ENCODE measurements at regions not wholly inside any gene's neighbourhood (a gene's known extent, or its start where the extent isn't known, plus 50 kb on each side); places are given as distances from the start of the nearest gene placed in this dataset.

GRCh38 chr5:91670122-91670521 is 287.0 kb upstream of the ARRDC3 start:
- H3K9me3 ChIP-seq (replicated peaks; ENCODE audit: control insufficient read depth, insufficient read depth, low read length) = no peaks in the 10 kb centered on the region
- no peaks in the 10 kb centered on the region for H3K79me2 ChIP-seq (ENCODE audit: control insufficient read depth, insufficient read depth, low read length)
- POLR2A ChIA-PET = no interaction called here
- H3K9me1 ChIP-seq (replicated peaks; ENCODE audit: control insufficient read depth, extremely low read depth, insufficient read depth, low read length) = no peaks in the 10 kb centered on the region
- no peaks in the 10 kb centered on the region for H3K36me3 ChIP-seq (ENCODE audit: control insufficient read depth in 2 of 2, extremely low read depth in 1 of 2, insufficient read depth in 2 of 2, low read length in 2 of 2)
- no peak overlapping the region for H3K27ac ChIP-seq (ENCODE audit: insufficient read depth, low read depth, low read length)
- no peak overlapping the region for H3K9ac ChIP-seq (replicated peaks; ENCODE audit: extremely low read depth, insufficient read depth, low read length)
- intact Hi-C loops (cut with micrococcal nuclease) (no loop called here), dilution Hi-C loops (cut with MboI; ENCODE audit: extremely low pct_ligation_motif_present, low sequenced_read_pairs) (no loop called here)
- no peak overlapping the region for H3K4me2 ChIP-seq (ENCODE audit: insufficient read depth, low read length)
- no peak overlapping the region for H2AFZ ChIP-seq (ENCODE audit: low read depth, low read length)
- CTCF ChIA-PET = interaction anchor here (1.6 kb wide), 1 partner anchor 28 kb away, joined by 4 read pairs; no protein-coding TSS in a partner anchor
- H3K4me1 ChIP-seq (ENCODE audit: control insufficient read depth, extremely low read depth, insufficient read depth, low read length) = no peaks in the 10 kb centered on the region
- FAIRE-seq = no peak
- no peak overlapping the region for H3K4me3 ChIP-seq (replicated peaks in 1 of 3; ENCODE audit: insufficient read depth in 1 of 3, low read depth in 1 of 3, low read length in 3 of 3)
- no peaks in the 10 kb centered on the region for H4K20me1 ChIP-seq (replicated peaks; ENCODE audit: control insufficient read depth, extremely low read depth, insufficient read depth, low read length)
- BruUV-seq (replicated peaks) = no TSS peak
- no peak for DNase-seq (ENCODE audit: low read depth, low spot score)
- no peak for TF ChIP-seq EZH2 (IDR thresholded peaks at IDR 0.05; ENCODE audit: borderline replicate concordance, low read depth, low read length, severe bottlenecking)
- no peak for TF ChIP-seq FOS (IDR thresholded peaks at IDR 0.05; ENCODE audit: borderline replicate concordance, insufficient read depth, low read length)
- no peak for TF ChIP-seq GATA2 (IDR thresholded peaks at IDR 0.05; ENCODE audit: insufficient read depth, insufficient read length, low read depth, low read length)
- no peak for TF ChIP-seq MYC (IDR thresholded peaks at IDR 0.05; ENCODE audit: low read depth, low read length)
- no peak for TF ChIP-seq POLR2AphosphoS5 (IDR thresholded peaks at IDR 0.05; ENCODE audit: insufficient read depth, low read depth, low read length)
- TF ChIP-seq POLR2A (IDR thresholded peaks at IDR 0.05; ENCODE audit: low read depth, low read length) = no peak
- TF ChIP-seq CTCF (IDR thresholded peaks at IDR 0.05; ENCODE audit: extremely low read depth in 1 of 2, insufficient read depth in 1 of 2, low read depth in 1 of 2, low read length in 2 of 2) = no peak
- TF ChIP-seq, protein P1, sequence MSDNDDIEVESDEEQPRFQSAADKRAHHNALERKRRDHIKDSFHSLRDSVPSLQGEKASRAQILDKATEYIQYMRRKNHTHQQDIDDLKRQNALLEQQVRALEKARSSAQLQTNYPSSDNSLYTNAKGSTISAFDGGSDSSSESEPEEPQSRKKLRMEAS (IDR thresholded peaks at IDR 0.05; ENCODE audit: insufficient read depth, insufficient read length) = no peak
- no peak for TF ChIP-seq JUN (IDR thresholded peaks at IDR 0.05; ENCODE audit: borderline replicate concordance, insufficient read depth, insufficient read length, low read depth)
- no peaks in the 10 kb centered on the region for H3K27me3 ChIP-seq (ENCODE audit: control insufficient read depth in 2 of 2, insufficient read depth in 2 of 2, low read length in 2 of 2)

Measured in endothelial cell of umbilical vein (primary cell).